HG03280 (cell line): ENCODE measurements at regions not wholly inside any gene's neighbourhood (a gene's known extent, or its start where the extent isn't known, plus 50 kb on each side); places are given as distances from the start of the nearest gene placed in this dataset.
"Not testable (repeated sequence)": the region's sequence is repeated elsewhere in the genome, so short reads cannot be mapped to it uniquely, and the experiment has no call there.

Experiments used
- ATAC-seq: cut with Tn5 transposase; IDR thresholded peaks from one replicate; pipeline ENCODE4 v1.9.1; 2021; ENCODE audit warnings: mild to moderate bottlenecking, moderate library complexity; ENCODE audit not compliant: unreplicated experiment

DNA sequence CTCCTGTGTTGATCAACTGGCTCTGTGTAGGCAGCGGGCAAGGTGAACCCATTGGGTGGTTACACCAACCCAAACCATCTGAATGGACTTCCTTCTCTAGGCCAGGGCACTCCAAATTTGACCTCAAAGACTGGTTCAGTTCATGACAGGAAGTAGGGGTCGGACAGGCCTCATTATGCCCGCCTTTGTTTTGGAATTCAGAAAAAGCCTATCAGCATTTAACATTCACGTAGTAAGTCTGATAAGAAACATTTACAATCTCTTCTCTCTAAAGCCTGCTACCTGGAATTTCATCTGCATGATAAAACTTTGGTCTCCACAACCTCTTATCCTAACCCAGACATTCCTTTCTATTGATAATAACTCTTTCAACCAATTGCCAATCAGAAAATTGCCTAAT lies 97.1 kb upstream of the ETV3 start:
- no peak for ATAC-seq

DNA sequence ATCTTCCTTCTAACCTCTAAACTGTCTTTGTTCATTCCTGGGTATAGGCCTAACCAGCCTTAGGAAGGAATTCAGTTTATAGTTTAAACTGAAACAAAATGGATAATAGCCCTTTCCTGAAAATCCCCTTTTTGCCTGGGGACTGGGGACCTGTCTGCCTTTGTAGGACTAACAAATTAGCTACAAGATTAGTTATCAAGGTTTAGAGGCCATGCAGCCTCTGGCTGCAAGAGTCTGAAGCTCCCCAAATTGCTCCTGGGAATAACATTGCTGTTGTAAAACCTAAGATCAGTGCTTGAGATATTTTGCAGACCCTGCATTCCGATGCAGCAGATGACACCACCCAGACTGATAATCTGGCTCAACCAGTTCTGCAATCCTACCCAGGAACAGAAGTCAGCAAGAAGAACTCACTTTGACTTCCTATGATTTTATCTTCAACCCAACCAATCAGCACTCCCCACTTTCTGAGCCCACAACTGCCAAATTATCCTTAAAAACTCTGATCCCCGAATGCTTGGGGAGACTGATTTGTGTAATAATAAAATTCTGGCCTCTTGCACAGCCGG lies 96.6 kb upstream of the ETV3 start:
- ATAC-seq = no peak

DNA sequence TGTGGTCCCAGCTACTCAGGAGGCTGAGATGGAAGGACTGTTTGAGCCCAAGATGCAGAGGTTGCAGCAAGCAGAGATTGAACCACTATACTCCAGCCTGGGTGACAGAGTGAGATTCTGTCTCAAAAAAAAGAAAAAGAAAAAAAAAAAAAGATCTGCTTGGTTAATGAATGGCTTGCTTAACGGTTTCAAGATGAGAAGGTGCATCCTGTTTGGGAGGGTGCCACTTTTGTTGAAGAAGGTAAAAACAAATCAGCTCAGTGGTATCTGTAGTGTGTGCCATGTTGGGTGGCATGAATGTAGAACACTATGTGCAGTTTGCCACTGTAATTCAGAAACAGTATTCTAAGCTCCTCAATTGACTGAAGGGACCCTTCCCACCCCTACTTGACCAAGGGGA lies 94.9 kb upstream of the ETV3 start:
- ATAC-seq = no peak

DNA sequence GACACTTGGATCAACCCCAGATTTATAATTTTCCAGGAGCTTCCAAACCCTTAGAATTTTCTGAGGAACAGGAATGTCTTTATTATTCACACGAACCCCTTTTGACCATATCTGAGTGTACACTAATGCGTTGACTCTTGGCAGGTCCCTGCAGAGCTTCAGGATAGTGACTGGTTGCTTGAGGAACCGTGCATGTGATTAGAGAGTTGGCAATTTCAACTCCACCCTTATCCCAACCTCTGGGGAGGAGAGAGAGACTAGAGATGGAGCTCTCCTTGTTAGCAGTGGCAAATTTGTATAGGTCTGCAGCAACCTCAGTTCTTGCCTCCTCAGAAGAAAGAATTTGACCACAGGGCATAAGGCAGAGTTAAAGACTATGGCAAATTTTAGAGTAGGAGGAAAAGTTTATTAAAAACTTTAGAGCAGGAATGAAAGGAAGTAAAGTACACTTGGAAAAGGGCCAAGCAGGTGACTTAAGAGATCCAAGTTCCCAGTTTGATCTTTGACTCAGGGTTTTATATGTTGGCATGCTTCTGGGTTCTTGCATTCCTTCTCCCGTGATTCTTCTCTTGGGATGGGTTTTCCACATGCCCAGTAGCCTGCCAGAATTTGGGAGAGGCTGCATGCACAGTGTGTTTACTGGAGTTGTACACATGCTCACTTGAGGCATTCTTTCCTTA lies 93.8 kb upstream of the ETV3 start:
- no peak for ATAC-seq

DNA sequence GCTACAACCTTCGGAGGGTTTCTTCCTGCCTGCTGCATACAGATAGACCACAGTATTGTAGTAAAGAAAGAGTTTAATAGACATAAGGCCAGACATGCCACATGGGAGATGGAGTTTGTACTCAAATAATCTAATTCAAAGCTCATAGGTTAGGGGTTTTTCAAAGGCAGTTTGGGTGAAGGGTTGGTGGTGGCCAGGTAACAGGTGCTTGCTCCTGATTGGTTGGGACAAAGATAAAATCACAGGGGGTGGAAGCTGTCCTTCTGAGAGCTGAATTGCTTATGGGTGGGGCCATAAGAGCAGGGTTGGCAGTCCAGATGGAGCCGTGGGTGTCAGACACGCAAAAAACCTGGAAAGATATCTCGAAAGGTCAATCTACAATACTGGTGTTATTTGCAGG lies 92.3 kb upstream of the ETV3 start:
- no peak for ATAC-seq

DNA sequence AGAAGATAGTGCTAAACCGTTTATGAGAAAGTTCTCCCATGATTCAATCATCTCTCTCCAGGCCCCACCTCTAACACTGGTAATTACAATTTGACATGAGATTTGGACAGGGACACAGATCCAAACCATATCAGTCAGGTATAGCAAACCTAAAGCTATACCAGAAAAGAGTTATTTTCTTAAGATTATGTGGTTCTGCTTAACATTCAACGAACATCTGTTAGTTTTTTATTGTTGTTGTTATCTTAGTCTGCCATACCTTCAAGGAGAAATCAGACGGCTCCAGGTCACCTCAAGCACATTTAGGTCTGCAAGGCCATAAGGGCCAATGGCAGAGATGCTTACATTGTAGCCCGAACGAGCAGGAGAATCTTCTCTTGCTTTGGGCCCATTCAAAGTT lies 89.5 kb upstream of the ETV3 start:
- ATAC-seq = no peak

DNA sequence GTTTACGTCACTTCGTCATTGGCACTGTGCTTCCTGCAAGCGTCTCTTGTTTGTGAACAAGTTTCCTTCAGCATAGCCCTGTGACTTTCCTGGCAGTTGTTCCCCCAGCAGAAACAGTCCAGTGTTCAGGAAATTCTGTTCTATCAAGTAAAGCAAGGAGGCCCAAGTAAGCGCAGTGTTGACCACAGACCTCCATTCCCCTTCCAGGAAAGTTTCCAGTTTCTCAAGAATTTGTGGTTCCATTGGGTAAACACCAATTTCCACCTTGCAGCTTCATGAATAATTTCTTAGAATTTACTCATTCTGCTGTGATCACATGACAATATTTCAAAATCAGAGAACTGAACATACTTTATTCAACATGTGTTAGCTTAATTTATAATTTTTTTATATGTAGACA lies 88.5 kb upstream of the ETV3 start:
- ATAC-seq = no peak

DNA sequence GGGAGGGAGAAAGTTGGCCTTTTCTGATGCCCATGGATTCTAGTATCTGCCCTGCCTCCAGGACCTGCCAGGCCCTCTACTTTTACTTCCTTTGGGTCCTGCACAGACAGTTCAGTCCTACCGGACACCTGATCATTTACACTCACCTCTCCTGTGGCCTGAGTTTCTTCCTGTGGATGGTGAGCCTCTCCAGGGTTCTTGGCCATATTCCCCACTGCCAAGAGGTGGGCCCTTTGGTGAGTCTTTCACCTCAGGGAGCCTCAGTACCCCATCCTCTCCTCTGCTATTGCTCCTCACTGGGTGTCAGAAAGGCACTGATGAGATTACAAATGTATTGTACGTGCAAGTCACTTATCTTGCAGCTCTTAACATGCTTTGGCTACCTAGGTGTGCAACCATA lies 81.4 kb upstream of the ETV3 start:
- no peak for ATAC-seq

DNA sequence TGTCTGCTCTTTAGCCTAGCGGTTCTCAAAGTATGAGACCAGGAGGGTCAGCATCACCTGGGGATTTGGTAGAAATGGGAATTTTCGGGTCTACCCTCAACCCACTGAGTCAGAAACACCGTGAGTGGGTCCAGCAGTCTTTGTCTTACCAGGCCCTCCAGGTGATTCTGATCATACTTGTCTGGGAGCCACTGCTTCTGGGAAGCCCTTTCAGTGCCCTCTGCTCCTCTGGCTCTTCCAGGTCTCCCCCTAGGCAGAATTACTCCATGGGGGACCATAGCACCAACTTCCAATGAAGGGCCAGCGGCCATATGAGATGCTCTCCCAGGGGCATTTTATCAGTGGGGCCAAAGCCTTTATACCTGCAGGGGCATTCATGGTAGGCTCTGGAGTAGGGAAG lies 81.0 kb upstream of the ETV3 start:
- ATAC-seq = no peak

DNA sequence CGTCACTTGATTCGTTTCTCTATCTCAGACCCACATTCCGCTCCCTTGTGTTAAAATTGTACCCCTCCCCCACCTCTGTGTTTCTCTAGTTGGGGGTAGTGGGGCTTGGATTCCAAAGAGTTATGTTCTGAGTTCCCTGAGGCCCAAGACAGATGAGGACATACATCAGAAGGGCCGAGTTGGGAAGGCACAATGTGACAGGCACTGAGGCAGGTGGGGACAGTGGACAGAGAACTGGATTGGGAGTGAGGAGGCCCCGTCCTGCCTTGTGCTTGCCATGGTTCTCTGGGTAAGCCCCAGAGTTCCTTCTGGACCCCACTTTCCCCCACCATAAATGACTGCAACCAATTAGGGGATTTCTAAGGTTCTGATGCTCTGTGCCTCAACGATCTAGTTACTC lies 80.5 kb upstream of the ETV3 start:
- ATAC-seq = no peak

DNA sequence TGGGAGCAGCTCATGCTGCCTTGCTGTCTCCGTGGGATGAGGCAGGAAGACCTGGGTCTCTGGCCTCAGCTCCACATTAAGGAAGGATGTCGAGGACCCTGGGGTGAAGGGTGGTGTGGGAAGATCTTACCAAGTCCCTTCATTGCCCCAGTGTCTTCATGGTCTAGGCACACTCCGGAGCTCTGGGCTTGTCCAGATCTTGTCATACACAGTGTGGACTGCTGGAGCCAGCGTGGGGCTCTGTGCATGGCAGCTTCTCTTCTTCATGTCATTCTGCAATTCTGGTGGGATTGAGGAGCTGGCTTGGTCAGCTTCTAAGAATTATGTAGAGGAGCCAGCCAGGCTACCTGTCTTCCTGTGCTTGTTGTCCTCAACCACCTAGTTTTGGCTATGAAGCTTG lies 79.3 kb upstream of the ETV3 start:
- no peak for ATAC-seq

DNA sequence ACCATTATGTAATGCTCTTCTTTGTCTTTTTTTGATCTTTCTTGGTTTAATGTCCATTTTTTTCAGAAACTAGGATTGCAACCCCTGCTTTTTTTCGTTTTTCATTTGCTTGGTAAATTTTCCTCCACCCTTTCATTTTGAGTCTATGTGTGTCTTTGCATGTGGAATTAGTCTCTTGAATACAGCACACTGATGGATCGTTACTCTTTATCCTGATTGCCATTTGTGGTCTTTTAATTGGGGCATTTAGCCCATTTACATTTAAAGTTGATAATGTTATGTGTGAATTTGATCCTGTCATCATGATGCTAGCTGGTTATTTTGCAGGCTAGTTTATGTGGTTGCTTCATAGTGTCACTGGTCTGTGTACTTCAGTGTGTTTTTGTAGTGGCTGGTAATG lies 75.6 kb upstream of the ETV3 start:
- ATAC-seq = no peak

DNA sequence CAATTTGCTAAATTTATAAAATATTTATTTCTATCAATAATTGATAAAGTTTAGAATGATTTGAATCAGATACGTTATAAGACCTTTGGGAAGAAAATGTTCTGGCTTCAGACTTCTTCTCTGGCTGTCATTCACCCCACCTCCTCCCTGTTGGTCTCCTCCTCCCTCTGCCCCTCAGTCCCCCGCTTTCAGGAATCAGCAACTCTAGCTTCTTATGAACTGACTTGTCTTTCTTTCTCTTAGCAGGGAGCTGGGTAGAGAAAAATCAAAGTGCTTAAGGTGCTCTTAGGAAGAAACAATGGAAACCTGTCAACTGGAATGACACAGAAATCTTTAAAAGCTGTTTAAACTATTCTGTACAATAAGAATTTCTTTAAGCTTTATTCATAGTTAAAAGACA lies 71.3 kb upstream of the ETV3 start:
- ATAC-seq = no peak

DNA sequence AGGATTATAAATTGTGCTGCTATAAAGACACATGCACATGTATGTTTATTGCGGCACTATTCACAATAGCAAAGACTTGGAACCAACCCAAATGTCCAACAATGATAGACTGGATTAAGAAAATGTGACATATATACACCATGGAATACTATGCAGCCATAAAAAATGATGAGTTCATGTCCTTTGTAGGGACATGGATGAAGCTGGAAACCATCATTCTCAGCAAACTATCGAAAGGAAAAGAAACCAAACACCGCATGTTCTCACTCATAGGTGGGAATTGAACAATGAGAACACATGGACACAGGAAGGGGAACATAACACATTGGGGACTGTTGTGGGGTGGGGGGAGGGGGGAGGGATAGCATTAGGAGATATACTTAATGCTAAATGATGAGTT lies 67.8 kb upstream of the ETV3 start:
- not testable (repeated sequence) for ATAC-seq

DNA sequence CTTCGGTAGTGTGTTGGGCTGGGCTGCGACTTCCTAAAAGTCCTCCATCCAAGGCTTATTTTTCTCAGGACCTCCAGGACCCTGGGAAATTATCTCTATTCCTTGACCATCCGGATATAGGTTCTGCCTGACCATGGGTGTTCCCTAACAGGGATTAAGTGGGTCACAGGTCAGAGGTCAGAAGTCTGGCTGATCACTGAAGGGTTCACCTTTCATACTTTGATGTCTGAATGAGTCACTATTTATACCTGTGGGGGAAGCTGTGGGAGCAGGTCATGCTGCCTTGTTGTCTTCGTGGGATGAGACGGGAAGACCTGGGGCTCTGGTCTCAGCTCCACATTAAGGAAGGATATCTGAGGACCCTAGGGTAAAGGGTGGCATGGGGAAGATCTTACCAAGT lies 65.0 kb upstream of the ETV3 start:
- no peak for ATAC-seq

DNA sequence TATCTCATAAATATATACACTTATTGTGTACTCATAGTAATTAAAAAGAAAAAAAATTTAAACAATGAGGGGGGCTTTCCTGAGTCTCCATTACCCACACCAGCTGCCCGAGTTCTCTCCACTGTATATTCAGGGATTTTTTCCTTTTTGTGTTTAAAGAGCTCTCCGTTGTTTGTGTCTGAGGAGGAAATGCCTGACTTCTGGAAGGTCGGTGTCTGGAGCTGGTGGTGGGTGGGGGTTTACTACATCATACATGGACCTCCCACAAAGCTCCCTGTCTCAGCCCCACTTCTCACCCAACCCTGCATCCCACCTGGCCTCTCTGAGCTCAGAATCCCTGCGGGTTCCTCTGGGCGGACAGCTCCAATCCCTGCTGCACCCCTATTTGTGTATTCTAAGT lies 64.1 kb upstream of the ETV3 start:
- ATAC-seq = no peak

DNA sequence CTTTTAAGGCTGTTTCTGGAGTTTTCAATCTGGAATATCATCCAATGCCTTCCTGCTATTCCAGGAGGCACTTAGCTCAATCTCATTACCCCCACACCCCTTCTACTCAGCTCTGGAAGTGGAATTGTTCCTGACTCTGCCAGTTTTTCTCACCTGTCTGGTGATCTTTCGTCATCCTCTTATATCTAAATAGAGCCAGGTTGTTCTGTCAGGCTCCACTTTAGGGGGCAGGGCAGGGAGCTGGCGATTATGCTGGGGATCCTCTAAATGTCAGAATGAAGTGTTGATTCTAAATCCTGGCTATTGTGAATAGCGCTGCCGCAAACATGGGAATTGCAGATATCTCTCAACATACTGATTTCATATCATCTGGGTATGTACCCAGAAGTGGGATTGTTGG lies 63.6 kb upstream of the ETV3 start:
- no peak for ATAC-seq

DNA sequence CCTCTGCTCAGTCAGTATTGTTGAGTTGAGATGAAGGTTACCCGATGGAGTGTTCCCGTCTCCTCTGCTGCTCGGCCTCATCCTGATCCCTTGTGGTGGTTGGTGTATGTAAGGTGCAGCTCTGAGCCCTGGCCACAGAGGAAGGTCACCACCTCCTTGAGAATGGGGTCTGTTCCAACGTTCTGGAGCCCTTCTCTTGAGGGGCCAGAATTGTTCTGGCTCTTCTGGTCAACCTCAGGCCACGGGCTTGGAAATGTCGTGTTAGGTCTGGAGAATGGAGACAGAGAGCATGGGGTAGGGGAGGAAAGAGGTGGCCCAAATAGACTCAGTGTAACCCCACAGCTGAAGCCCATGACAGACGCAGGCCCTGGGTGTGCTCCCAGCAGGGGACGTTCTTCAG lies 62.3 kb upstream of the ETV3 start:
- ATAC-seq = no peak

DNA sequence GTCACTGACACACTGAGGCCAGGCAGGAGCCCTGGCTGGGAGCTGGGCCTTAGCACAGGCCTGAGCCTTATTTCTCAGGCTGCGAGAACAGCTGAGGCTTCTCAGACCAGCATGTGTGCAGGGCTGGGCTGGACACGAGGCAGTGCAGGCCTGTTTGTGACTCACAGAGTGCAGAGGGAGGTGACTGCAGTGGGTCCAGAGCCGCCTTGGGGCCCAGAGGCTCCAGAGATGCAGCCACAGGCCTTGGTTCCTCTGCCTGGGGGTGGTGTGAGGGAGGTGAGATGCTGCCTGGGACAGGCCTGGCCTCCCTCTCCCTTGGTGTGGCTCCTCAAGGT lies 61.2 kb upstream of the ETV3 start:
- no peak for ATAC-seq

DNA sequence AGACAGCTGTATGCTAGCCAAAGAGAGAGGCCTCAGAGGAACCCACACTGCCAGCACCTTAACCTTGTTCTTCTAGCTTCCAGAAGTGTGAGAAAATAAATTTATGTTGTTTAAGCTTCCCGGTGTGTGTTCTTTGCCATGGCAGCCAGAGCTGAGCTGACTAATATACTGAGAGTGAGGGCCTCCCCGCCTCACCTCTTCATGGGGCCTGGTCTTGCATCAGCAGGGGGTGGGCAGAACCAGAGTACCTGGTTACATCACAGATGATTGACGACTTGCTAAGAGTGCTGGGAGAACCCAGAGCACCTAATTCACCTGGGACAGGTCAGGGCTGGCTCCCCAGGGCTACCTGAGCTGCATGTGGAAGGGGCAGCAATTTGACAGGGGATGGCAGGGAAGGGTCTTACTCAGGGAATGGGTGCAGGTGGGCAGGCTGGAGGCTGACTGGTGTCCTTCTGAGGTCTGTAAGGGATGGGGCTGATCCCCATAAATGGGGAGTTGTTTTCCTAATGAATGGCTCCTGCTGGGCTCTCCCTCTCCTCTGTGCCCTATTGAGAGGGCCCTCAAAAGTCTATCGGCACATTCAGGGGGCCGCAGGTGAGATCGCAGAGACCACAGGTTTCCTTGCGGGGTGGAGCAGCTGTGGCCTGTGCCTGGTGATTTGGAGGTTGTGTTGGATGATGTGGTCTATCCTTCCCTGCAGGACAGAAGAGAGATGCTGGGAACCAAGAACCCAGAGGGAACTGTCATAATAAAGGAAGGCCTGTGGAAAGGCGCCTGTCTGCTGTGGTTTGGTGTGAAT lies 60.6 kb upstream of the ETV3 start:
- ATAC-seq = no peak

DNA sequence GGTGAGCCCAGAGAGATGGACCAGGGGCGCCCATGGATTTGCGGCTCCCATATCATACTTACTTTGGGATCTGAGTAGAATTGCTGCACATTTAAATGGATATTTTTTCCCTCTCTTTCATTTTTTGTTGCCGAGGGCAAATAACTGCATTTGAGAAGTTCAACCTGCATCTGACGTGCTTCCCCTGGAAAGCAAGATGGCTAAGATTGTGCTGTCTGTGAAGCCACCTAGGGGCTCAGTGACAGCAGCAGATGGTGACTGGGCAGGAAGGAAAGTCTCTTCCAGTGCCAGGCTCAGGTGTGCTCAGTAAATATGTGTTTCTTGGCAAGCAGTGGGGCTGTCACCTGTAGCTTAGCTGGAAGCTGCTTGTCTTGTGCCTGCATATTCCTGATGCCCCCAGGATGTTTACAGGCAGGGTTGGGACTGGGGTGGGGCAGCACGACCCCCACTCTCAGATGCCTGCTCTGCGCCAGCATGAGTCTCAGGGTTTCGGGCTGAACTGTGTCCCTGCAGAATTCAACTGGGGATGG lies 59.8 kb upstream of the ETV3 start:
- ATAC-seq = no peak
